AG04450 (cell line): ENCODE measurements at regions not wholly inside any gene's neighbourhood (a gene's known extent, or its start where the extent isn't known, plus 50 kb on each side); places are given as distances from the start of the nearest gene placed in this dataset.

Experiments used
- CTCF ChIA-PET: fragments of 300-600, 350-600 bp; formaldehyde crosslinking; extraction: SDS; loops from one replicate; lab custom pipeline; 2022; ENCODE audit warnings: antibody characterized with exemption, inconsistent platforms; lab: Charles Lee
- POLR2A ChIA-PET: fragments of 350-600 bp; formaldehyde crosslinking; extraction: SDS; loops from one replicate; lab custom pipeline; 2021; ENCODE audit warnings: antibody characterized with exemption, inconsistent platforms; lab: Yijun Ruan, JAX
- DNase-seq: peaks from one replicate; pipeline ENCODE4 v3.0.0-alpha.2; 2011; ENCODE audit warnings: low read depth, low spot score
- H3K27ac ChIP-seq: one replicate; pipeline ENCODE4 v1.5.1; 2012; ENCODE audit warnings: low read depth, low read length, control low read depth
- H3K27me3 ChIP-seq: one replicate; pipeline ENCODE4 v1.6.0; 2012; ENCODE audit warnings: low read length; ENCODE audit not compliant: control insufficient read depth, insufficient read depth
- H3K4me3 ChIP-seq: 2 replicates; pipeline ENCODE4 v1.5.1; 2011; ENCODE audit warnings: mild to moderate bottlenecking, low read depth, low read length, control low read depth
- H3K9me3 ChIP-seq: 2 replicates; pipeline ENCODE4 v1.5.1; 2012; ENCODE audit warnings: low read length; ENCODE audit not compliant: control insufficient read depth, insufficient read depth
- TF ChIP-seq, protein P1 (sequence below): IDR thresholded peaks from 2 replicates; pipeline ENCODE4 v1.5.1; 2011; ENCODE audit warnings: low read depth, low read length, control low read depth, inconsistent platforms

- ChIA-PET CTCF (interaction anchor here (0.5 to 1.2 kb wide), 2 partner anchors 17 to 284 kb away, joined by 3 to 4 read pairs; no protein-coding TSS in a partner anchor), POLR2A (no interaction called here)
- Histone ChIP-seq H3K27ac (no peak overlapping the region), H3K9me3 (no peaks in the 10 kb centered on the region), H3K4me3 (no peak overlapping the region), H3K27me3 (no peaks in the 10 kb centered on the region)
- no peak for DNase-seq
- TF ChIP-seq, protein P1, sequence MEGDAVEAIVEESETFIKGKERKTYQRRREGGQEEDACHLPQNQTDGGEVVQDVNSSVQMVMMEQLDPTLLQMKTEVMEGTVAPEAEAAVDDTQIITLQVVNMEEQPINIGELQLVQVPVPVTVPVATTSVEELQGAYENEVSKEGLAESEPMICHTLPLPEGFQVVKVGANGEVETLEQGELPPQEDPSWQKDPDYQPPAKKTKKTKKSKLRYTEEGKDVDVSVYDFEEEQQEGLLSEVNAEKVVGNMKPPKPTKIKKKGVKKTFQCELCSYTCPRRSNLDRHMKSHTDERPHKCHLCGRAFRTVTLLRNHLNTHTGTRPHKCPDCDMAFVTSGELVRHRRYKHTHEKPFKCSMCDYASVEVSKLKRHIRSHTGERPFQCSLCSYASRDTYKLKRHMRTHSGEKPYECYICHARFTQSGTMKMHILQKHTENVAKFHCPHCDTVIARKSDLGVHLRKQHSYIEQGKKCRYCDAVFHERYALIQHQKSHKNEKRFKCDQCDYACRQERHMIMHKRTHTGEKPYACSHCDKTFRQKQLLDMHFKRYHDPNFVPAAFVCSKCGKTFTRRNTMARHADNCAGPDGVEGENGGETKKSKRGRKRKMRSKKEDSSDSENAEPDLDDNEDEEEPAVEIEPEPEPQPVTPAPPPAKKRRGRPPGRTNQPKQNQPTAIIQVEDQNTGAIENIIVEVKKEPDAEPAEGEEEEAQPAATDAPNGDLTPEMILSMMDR = no peak
These were observed 292.6 kb downstream of the ALDH8A1 start for GRCh38 chr6:134657343-134657742.

DNA sequence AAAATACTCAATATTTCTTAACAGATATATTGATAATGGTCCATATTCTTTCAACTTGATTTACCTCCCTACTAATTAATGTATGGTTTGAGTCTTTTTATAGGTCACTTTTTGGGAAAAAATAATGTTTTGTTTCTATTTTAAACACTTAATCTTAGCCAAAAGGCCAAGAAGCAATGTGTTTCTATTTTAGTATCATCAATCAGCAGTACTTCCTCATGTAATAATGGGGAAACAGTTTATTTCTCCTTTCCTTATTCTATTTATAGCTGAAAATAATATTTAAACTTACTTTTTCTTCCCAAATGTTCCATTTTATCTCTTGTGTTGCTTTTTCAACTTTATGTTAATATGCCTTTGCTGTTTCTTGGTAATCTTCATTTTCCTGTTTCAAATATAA lies 295.1 kb downstream of the ALDH8A1 start:
- H3K4me3 ChIP-seq = no peak overlapping the region
- TF ChIP-seq, protein P1 = no peak
- DNase-seq = no peak
- H3K9me3 ChIP-seq = no peaks in the 10 kb centered on the region
- CTCF ChIA-PET = interaction anchor here (0.6 to 2.5 kb wide), 2 partner anchors 14 to 218 kb away, joined by 4 to 11 read pairs; no protein-coding TSS in a partner anchor
- H3K27me3 ChIP-seq = no peaks in the 10 kb centered on the region
- POLR2A ChIA-PET = no interaction called here
- H3K27ac ChIP-seq = no peak overlapping the region

- CTCF ChIA-PET = interaction anchor here (1.1 kb wide), 1 partner anchor 10 kb away, joined by 3 read pairs; no protein-coding TSS in a partner anchor
- Histone ChIP-seq H3K9me3 (no peaks in the 10 kb centered on the region), H3K27ac (no peak overlapping the region), H3K27me3 (no peaks in the 10 kb centered on the region), H3K4me3 (no peak overlapping the region)
- POLR2A ChIA-PET = no interaction called here
- TF ChIP-seq, protein P1 = no peak
- no peak for DNase-seq
These were observed 298.4 kb downstream of the ALDH8A1 start for GRCh38 chr6:134651519-134651918.

DNA sequence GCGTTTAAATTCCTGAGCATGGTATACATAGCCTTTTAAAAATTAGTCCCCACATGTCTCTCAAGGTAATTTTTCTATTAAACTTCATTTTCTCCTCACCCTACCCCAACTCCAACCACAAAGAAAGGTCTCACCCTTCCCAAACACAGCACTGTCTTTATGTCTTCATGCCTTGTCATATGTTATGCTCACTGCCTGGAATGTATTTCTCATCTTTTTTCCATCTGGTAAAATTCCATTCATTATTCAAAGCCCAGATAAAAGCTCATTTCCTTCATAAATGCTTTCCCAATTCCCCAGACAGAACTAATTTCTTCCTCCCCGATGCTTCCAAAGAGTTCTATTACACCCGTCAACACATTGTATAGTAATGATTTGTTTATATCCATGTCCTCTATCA lies 302.0 kb downstream of the ALDH8A1 start:
- DNase-seq = no peak
- ChIA-PET CTCF (no interaction called here), POLR2A (interaction anchor here (1.0 kb wide), 1 partner anchor 131 kb away, joined by 3 read pairs; no protein-coding TSS in a partner anchor)
- no peaks in the 10 kb centered on the region for H3K9me3 ChIP-seq
- H3K27me3 ChIP-seq = no peaks in the 10 kb centered on the region
- no peak overlapping the region for H3K4me3 ChIP-seq
- no peak overlapping the region for H3K27ac ChIP-seq
- TF ChIP-seq, protein P1 = no peak

DNA sequence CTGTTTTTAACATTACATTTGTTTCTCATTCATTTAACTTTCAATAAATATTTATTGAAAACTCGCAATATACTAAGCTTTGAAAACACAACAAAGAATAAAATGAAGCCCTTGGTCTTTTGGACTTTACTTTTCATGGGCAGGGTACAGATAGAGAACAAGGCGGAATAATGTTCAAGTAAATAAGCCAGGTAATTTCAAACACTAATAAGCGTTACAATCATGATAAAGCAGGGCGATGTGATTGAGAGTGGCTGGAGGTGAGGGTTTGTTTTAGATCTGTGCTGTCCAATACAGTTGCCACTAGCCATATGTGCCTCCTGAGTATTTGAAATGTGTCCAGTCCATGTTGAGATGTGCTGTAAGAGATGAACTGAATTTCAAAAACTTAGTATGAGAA lies 307.1 kb downstream of the ALDH8A1 start:
- H3K27ac ChIP-seq = no peak overlapping the region
- no peak for DNase-seq
- no peak overlapping the region for H3K4me3 ChIP-seq
- no peaks in the 10 kb centered on the region for H3K9me3 ChIP-seq
- H3K27me3 ChIP-seq = no peaks in the 10 kb centered on the region
- TF ChIP-seq, protein P1 = no peak
- POLR2A ChIA-PET = no interaction called here
- CTCF ChIA-PET = interaction anchor here (1.2 to 1.3 kb wide), 2 partner anchors 177 to 324 kb away, joined by 3 read pairs; no protein-coding TSS in a partner anchor
